ENCODE measurements at regions not wholly inside any gene's neighbourhood (a gene's known extent, or its start where the extent isn't known, plus 50 kb on each side); places are given as distances from the start of the nearest gene placed in this dataset.
"Not testable (repeated sequence)": the region's sequence is repeated elsewhere in the genome, so short reads cannot be mapped to it uniquely, and the experiment has no call there.

DNA sequence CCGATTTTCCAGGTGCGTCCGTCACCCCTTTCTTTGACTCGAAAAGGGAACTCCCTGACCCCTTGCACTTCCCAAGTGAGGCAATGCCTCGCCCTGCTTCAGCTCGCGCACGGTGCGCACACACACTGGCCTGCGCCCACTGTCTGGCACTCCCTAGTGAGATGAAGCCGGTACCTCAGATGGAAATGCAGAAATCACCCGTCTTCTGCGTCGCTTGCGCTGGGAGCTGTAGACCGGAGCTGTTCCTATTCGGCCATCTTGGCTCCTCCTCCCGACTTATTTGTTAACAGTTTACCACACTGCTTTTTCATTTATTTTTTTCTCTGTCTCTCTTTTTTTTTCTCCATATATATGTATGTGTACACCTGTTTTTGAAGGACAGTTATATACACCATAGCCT, 112.2 kb downstream of the MAD2L1 start:
- TF ChIP-seq, protein P1, sequence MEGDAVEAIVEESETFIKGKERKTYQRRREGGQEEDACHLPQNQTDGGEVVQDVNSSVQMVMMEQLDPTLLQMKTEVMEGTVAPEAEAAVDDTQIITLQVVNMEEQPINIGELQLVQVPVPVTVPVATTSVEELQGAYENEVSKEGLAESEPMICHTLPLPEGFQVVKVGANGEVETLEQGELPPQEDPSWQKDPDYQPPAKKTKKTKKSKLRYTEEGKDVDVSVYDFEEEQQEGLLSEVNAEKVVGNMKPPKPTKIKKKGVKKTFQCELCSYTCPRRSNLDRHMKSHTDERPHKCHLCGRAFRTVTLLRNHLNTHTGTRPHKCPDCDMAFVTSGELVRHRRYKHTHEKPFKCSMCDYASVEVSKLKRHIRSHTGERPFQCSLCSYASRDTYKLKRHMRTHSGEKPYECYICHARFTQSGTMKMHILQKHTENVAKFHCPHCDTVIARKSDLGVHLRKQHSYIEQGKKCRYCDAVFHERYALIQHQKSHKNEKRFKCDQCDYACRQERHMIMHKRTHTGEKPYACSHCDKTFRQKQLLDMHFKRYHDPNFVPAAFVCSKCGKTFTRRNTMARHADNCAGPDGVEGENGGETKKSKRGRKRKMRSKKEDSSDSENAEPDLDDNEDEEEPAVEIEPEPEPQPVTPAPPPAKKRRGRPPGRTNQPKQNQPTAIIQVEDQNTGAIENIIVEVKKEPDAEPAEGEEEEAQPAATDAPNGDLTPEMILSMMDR (IDR thresholded peaks at IDR 0.05; ENCODE audit: poor library complexity, severe bottlenecking): not testable (repeated sequence)
- TF ChIP-seq POLR2AphosphoS5 (IDR thresholded peaks at IDR 0.05); MXI1 (conservative IDR thresholded peaks at IDR 0.05; ENCODE audit: poor library complexity, severe bottlenecking); REST (IDR thresholded peaks at IDR 0.05; ENCODE audit: borderline replicate concordance); EP300 (conservative IDR thresholded peaks at IDR 0.05; ENCODE audit: poor library complexity, severe bottlenecking); EZH2 (IDR thresholded peaks at IDR 0.05; ENCODE audit: borderline replicate concordance, insufficient read depth, low read length, poor library complexity, severe bottlenecking); RAD21 (conservative IDR thresholded peaks at IDR 0.05): not testable (repeated sequence)

All from neural cell (in vitro differentiated cells).